Smooth muscle cell (in vitro differentiated cells): ENCODE measurements at regions not wholly inside any gene's neighbourhood (a gene's known extent, or its start where the extent isn't known, plus 50 kb on each side); places are given as distances from the start of the nearest gene placed in this dataset.

Experiments
- DNase-seq: peaks from one replicate; lab custom pipeline; 2025; ENCODE audit not compliant: unreplicated experiment; lab: John Stamatoyannopoulos, UW
- H2AFZ ChIP-seq: fragments of 200-600 bp; sonication (generic); 2 replicates; pipeline ENCODE4 v1.6.0; 2016; ENCODE audit warnings: antibody characterized with exemption, low read depth, mild to moderate bottlenecking
- H3F3A ChIP-seq: fragments of 200-600 bp; sonication (generic); 2 replicates; pipeline ENCODE4 v1.6.0; 2017; ENCODE audit warnings: antibody characterized with exemption, low read depth
- H3K27ac ChIP-seq: fragments of 200-600 bp; sonication (generic); 2 replicates; pipeline ENCODE4 v1.5.1; 2016; ENCODE audit warnings: low read depth, mild to moderate bottlenecking
- H3K27me3 ChIP-seq: fragments of 200-600 bp; sonication (generic); 2 replicates; pipeline ENCODE4 v1.6.1; 2016; ENCODE audit warnings: low read depth, mild to moderate bottlenecking
- H3K36me3 ChIP-seq: fragments of 200-600 bp; sonication (generic); 2 replicates; pipeline ENCODE4 v1.5.1; 2016; ENCODE audit warnings: low read depth
- H3K4me1 ChIP-seq: fragments of 200-600 bp; sonication (generic); 2 replicates; pipeline ENCODE4 v1.5.1; 2016; ENCODE audit warnings: low read depth
- H3K4me2 ChIP-seq: fragments of 200-600 bp; sonication (generic); 2 replicates; pipeline ENCODE4 v1.6.0; 2016; ENCODE audit warnings: mild to moderate bottlenecking
- H3K4me3 ChIP-seq: fragments of 200-600 bp; sonication (generic); 2 replicates; pipeline ENCODE4 v1.5.1; 2016; ENCODE audit warnings: mild to moderate bottlenecking
- H3K79me2 ChIP-seq: fragments of 200-600 bp; sonication (generic); 2 replicates; pipeline ENCODE4 v1.6.0; 2016; ENCODE audit warnings: low read depth, mild to moderate bottlenecking
- H3K9ac ChIP-seq: fragments of 200-600 bp; sonication (generic); 2 replicates; pipeline ENCODE4 v1.6.0; 2016; ENCODE audit warnings: low read depth
- H3K9me3 ChIP-seq: fragments of 200-600 bp; sonication (generic); replicated peaks from 2 replicates; pipeline ENCODE4 v1.5.1; 2016; ENCODE audit warnings: low read depth
- H4K20me1 ChIP-seq: fragments of 200-600 bp; sonication (generic); 2 replicates; pipeline ENCODE4 v1.6.0; 2016; ENCODE audit warnings: low read depth
- WGBS: methylation state at CpG from one replicate; pipeline ENCODE4 v1.1.7; 2016; ENCODE audit warnings: low lambda C conversion rate; 5-methylcytosine and 5-hydroxymethylcytosine counted together
- TF ChIP-seq, protein P1 (sequence below): fragments of 200-600 bp; sonication (generic); IDR thresholded peaks from 2 replicates; pipeline ENCODE4 v1.5.1; 2017; ENCODE audit warnings: borderline replicate concordance, mild to moderate bottlenecking, antibody characterized with exemption; ENCODE audit not compliant: insufficient read depth, poor library complexity, severe bottlenecking

DNA sequence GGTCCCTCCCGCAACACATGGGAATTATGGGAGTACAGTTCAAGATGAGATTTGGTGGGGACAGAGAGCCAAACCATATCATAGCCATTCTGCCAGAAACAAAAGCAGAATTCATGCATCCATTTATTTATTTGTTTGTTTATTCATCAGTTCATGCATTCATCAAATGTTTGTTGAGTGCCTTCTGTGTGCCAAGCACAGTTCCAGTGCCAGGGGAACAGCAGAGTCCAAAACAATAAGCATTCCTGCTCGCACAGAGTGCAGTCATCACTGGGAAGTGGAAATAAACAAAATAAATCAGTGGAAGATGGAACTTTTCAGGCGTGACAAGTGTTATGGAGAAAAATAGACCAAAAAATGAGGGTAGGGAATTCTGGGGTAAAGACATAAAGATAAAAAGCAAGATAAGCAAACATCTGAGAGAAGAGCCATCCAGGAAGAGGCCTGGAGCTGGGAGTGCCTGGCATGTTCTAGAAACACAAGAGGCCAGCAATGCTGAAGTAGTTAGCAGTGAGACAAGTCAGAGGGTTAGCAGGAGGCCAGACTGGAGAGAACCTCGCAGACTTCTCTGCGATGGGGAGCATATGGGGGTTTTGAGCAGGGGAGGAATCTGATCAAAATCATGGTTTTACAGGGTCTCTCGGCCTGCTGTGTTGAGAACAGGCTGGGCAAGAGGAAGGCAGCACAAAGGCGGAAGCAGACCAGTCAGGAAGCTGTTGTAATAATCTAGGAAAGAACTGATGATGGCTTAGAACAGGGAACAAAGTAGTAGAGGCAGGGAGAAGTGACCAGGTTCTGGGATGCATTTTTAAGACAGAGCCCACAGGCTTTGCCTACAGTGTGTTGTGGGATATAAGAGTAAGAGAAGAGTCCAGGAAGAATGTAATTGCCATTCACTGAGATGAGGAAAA is 113.2 kb downstream of the GLUL start:
- Histone ChIP-seq H3F3A (no peaks in the 10 kb centered on the region), H2AFZ (no peak overlapping the region), H3K27me3 (no peaks in the 10 kb centered on the region), H3K27ac (no peak overlapping the region), H3K9ac (no peak overlapping the region), H3K36me3 (no peaks in the 10 kb centered on the region), H3K4me3 (no peak overlapping the region), H3K79me2 (no peaks in the 10 kb centered on the region), H3K4me2 (no peak overlapping the region), H3K4me1 (peaks cover 23% of the 10 kb centered on the region), H4K20me1 (no peaks in the 10 kb centered on the region), H3K9me3 (no peaks in the 10 kb centered on the region)
- no peak for DNase-seq
- WGBS: 93% methylated on average over 7 of the region's 7 CpGs
- TF ChIP-seq, protein P1, sequence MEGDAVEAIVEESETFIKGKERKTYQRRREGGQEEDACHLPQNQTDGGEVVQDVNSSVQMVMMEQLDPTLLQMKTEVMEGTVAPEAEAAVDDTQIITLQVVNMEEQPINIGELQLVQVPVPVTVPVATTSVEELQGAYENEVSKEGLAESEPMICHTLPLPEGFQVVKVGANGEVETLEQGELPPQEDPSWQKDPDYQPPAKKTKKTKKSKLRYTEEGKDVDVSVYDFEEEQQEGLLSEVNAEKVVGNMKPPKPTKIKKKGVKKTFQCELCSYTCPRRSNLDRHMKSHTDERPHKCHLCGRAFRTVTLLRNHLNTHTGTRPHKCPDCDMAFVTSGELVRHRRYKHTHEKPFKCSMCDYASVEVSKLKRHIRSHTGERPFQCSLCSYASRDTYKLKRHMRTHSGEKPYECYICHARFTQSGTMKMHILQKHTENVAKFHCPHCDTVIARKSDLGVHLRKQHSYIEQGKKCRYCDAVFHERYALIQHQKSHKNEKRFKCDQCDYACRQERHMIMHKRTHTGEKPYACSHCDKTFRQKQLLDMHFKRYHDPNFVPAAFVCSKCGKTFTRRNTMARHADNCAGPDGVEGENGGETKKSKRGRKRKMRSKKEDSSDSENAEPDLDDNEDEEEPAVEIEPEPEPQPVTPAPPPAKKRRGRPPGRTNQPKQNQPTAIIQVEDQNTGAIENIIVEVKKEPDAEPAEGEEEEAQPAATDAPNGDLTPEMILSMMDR: no peak

GRCh38 chr1:182275271-182275670 is 116.3 kb downstream of the GLUL start:
- Histone ChIP-seq H3F3A (no peaks in the 10 kb centered on the region), H3K79me2 (no peaks in the 10 kb centered on the region), H3K27me3 (no peaks in the 10 kb centered on the region), H3K27ac (no peak overlapping the region), H2AFZ (no peak overlapping the region), H3K36me3 (no peaks in the 10 kb centered on the region), H3K4me2 (no peak overlapping the region), H3K4me3 (no peak overlapping the region), H4K20me1 (no peaks in the 10 kb centered on the region), H3K4me1 (peaks cover 15% of the 10 kb centered on the region), H3K9me3 (no peaks in the 10 kb centered on the region), H3K9ac (no peak overlapping the region)
- 74% methylated on average over 4 of the region's 4 CpGs for WGBS
- TF ChIP-seq, protein P1: no peak
- no peak for DNase-seq

- TF ChIP-seq, protein P1: no peak
- Histone ChIP-seq H4K20me1 (no peaks in the 10 kb centered on the region), H3K9ac (no peak overlapping the region), H2AFZ (no peak overlapping the region), H3K27me3 (no peaks in the 10 kb centered on the region), H3F3A (no peaks in the 10 kb centered on the region), H3K4me1 (peaks cover 11% of the 10 kb centered on the region), H3K9me3 (no peaks in the 10 kb centered on the region), H3K4me3 (no peak overlapping the region), H3K36me3 (no peaks in the 10 kb centered on the region), H3K27ac (no peak overlapping the region), H3K4me2 (no peak overlapping the region), H3K79me2 (no peaks in the 10 kb centered on the region)
- no peak for DNase-seq
- 96% methylated on average over 6 of the region's 6 CpGs for WGBS
Measured at GRCh38 chr1:182274618-182275017, 117.0 kb downstream of the GLUL start.

DNA sequence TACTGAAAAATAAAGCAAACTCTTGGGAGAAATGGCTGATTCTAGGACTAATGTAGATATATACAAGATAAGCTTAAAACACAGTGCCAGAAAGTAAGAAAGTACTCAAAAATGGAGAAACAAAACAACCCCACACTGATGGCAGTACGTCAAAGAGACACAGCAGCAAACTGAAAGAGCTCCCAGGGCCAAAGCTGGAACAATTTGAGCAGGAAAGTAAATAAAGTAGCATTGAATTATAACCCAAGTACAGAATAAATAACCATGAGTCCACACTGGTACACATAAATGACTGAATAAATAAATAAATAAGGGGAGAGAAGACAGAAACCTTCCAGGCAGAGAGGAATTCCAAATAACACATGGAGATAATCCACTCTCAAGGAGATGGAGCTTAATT is 120.9 kb downstream of the GLUL start:
- Histone ChIP-seq H2AFZ (no peak overlapping the region), H3K27me3 (no peaks in the 10 kb centered on the region), H3F3A (no peaks in the 10 kb centered on the region), H3K79me2 (no peaks in the 10 kb centered on the region), H3K36me3 (no peaks in the 10 kb centered on the region), H3K9ac (no peak overlapping the region), H4K20me1 (no peaks in the 10 kb centered on the region), H3K27ac (no peak overlapping the region), H3K9me3 (no peaks in the 10 kb centered on the region), H3K4me2 (no peak overlapping the region), H3K4me1 (no peaks in the 10 kb centered on the region), H3K4me3 (no peak overlapping the region)
- DNase-seq: no peak
- 88% methylated on average over 1 of the region's 1 CpG for WGBS
- TF ChIP-seq, protein P1: no peak
